HL-60 (cell line): ENCODE measurements at regions not wholly inside any gene's neighbourhood (a gene's known extent, or its start where the extent isn't known, plus 50 kb on each side); places are given as distances from the start of the nearest gene placed in this dataset.

ENCODE experiments used
- DNase-seq, 2 experiments: peaks; one replicate each; pipeline ENCODE4 v3.0.0-alpha.2; 2010 to 2020; ENCODE audit warnings: low read depth in 1 of 2, low spot score in 1 of 2
- H3K27ac ChIP-seq: fragments of 250-450 bp; sonication (Bioruptor Pico); replicated peaks from 2 replicates; pipeline ENCODE4 v1.5.1; 2020; ENCODE audit warnings: mild to moderate bottlenecking, moderate library complexity
- H3K27me3 ChIP-seq: fragments of 250-450 bp; sonication (Bioruptor Pico); 2 replicates; pipeline ENCODE4 v1.5.1; 2021; ENCODE audit warnings: mild to moderate bottlenecking, moderate library complexity; ENCODE audit not compliant: insufficient read depth, poor library complexity, severe bottlenecking
- H3K4me3 ChIP-seq: replicated peaks from 2 replicates; pipeline ENCODE4 v1.5.1; 2011; ENCODE audit warnings: mild to moderate bottlenecking, control low read depth, low read length; ENCODE audit not compliant: insufficient read depth
- GABPA ChIP-seq: IDR thresholded peaks from 2 replicates; pipeline ENCODE4 v1.6.1; 2012; ENCODE audit warnings: low read depth
- POLR2AphosphoS5 ChIP-seq: IDR thresholded peaks from 2 replicates; pipeline ENCODE4 v1.6.1; 2012; ENCODE audit warnings: low read depth
- SPI1 ChIP-seq: IDR thresholded peaks from 2 replicates; pipeline ENCODE4 v1.6.1; 2012; ENCODE audit warnings: low read depth, mild to moderate bottlenecking, borderline replicate concordance
- TF ChIP-seq, protein P1 (sequence below): IDR thresholded peaks from one replicate; pipeline ENCODE4 v1.5.1; 2011; ENCODE audit warnings: low read length, control low read depth, inconsistent platforms; ENCODE audit not compliant: insufficient read depth
- TF ChIP-seq, protein P2 (sequence below): IDR thresholded peaks from 2 replicates; pipeline ENCODE4 v1.6.1; 2012; ENCODE audit warnings: low read depth; ENCODE audit not compliant: insufficient replicate concordance

DNA sequence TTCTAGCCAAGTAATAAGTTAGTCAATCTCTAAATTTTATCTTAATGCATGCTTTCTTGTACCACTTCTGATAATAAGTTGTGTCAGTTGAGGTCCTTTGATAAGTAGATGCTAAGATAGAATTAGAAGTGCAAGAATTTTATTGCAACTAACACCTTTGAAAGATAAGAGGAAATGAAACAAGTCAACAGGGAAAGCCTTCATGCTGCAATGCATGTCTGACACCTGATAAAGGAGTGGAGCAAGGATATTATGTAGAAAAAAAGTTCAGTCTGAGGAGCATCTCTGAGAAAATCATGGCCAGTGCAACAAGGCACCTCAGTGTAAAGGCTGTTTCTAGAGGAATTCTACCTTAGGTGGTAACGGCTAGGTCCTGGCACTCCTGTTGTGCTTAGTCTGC is 210.7 kb upstream of the PPP1R2C start:
- TF ChIP-seq, protein P1, sequence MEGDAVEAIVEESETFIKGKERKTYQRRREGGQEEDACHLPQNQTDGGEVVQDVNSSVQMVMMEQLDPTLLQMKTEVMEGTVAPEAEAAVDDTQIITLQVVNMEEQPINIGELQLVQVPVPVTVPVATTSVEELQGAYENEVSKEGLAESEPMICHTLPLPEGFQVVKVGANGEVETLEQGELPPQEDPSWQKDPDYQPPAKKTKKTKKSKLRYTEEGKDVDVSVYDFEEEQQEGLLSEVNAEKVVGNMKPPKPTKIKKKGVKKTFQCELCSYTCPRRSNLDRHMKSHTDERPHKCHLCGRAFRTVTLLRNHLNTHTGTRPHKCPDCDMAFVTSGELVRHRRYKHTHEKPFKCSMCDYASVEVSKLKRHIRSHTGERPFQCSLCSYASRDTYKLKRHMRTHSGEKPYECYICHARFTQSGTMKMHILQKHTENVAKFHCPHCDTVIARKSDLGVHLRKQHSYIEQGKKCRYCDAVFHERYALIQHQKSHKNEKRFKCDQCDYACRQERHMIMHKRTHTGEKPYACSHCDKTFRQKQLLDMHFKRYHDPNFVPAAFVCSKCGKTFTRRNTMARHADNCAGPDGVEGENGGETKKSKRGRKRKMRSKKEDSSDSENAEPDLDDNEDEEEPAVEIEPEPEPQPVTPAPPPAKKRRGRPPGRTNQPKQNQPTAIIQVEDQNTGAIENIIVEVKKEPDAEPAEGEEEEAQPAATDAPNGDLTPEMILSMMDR, result no peak
- TF ChIP-seq SPI1 (no peak), POLR2AphosphoS5 (no peak), GABPA (no peak)
- TF ChIP-seq, protein P2, sequence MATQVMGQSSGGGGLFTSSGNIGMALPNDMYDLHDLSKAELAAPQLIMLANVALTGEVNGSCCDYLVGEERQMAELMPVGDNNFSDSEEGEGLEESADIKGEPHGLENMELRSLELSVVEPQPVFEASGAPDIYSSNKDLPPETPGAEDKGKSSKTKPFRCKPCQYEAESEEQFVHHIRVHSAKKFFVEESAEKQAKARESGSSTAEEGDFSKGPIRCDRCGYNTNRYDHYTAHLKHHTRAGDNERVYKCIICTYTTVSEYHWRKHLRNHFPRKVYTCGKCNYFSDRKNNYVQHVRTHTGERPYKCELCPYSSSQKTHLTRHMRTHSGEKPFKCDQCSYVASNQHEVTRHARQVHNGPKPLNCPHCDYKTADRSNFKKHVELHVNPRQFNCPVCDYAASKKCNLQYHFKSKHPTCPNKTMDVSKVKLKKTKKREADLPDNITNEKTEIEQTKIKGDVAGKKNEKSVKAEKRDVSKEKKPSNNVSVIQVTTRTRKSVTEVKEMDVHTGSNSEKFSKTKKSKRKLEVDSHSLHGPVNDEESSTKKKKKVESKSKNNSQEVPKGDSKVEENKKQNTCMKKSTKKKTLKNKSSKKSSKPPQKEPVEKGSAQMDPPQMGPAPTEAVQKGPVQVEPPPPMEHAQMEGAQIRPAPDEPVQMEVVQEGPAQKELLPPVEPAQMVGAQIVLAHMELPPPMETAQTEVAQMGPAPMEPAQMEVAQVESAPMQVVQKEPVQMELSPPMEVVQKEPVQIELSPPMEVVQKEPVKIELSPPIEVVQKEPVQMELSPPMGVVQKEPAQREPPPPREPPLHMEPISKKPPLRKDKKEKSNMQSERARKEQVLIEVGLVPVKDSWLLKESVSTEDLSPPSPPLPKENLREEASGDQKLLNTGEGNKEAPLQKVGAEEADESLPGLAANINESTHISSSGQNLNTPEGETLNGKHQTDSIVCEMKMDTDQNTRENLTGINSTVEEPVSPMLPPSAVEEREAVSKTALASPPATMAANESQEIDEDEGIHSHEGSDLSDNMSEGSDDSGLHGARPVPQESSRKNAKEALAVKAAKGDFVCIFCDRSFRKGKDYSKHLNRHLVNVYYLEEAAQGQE, result no peak
- DNase-seq, result no peak
- Histone ChIP-seq H3K4me3 (no peak overlapping the region), H3K27ac (no peak overlapping the region), H3K27me3 (no peaks in the 10 kb centered on the region)

DNA sequence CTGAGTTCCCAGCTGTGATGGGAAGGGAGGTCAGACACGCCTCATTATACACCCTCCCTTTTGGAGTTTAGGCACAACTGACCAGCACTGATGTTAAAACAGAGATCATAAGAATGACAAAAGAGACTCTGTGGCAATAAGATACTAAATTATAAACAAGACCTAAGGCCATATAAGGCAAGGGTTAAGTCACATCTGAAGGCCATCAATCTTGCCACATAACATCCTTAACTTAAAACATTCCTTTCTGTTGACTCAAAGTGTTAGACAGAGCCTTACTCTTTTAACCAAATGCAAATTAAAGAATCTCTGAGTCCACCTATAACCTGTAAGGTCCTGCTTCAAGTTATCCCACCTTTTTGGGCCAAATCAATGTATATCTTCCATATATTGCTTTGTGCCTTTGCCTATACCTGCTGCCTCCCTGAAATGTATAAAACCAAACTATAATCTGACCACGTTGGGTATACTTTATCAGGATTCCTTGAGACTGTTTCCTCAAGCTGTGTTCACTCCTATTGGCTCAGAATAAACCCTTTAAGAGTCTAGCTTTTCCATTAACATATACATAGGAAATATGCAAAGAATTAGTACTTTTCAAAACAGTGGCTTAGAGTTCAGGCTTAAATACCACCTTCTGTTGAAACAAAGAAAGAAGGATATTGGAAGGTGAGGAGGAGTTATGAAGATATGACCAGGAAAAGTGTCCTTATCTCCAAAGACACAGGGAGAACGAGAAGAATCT is 214.4 kb upstream of the PPP1R2C start:
- Histone ChIP-seq H3K4me3 (no peak overlapping the region), H3K27ac (no peak overlapping the region)

DNA sequence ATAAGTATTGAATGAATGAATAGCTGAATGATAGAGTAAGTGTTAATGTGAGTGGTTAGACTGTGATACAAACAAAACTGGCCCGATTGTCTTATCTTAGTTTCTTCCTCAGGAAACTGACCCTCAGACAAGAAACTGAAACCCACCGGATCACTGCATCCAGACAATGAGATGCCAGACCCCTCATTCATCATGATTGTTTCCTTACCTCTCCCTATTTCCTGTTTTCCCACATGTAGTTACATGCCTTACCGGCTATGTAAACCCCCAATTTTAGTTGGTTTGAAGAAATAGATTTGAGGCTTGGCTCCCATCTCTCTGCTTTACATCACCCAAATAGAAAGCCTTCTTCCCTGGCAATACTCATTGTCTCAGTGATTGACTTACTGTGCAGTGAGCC is 218.9 kb upstream of the PPP1R2C start:
- Histone ChIP-seq H3K27ac (no peak overlapping the region), H3K4me3 (no peak overlapping the region), H3K27me3 (no peaks in the 10 kb centered on the region)
- DNase-seq, result no peak
- no peak for TF ChIP-seq POLR2AphosphoS5
- TF ChIP-seq, protein P1, result no peak
- TF ChIP-seq, protein P2, result no peak
- TF ChIP-seq GABPA, result no peak
- no peak for TF ChIP-seq SPI1

More for the DNA sequence above, 214.4 kb upstream of the PPP1R2C start:
- TF ChIP-seq SPI1 (no peak), GABPA (no peak), POLR2AphosphoS5 (no peak)
- TF ChIP-seq, protein P2, result no peak
- TF ChIP-seq, protein P1, result no peak
- no peaks in the 10 kb centered on the region for H3K27me3 ChIP-seq
- DNase-seq, result no peak
